ENCODE measurements at regions not wholly inside any gene's neighbourhood (a gene's known extent, or its start where the extent isn't known, plus 50 kb on each side); places are given as distances from the start of the nearest gene placed in this dataset.

GRCh38 chr14:61994589-61994988, 232.4 kb downstream of the SNAPC1 start:
- TF ChIP-seq POLR2A (IDR thresholded peaks at IDR 0.05) (no peak), CTCF (IDR thresholded peaks at IDR 0.05) (no peak)

All from heart left ventricle (tissue), 13 donors.